ENCODE measurements at regions not wholly inside any gene's neighbourhood (a gene's known extent, or its start where the extent isn't known, plus 50 kb on each side); places are given as distances from the start of the nearest gene placed in this dataset.

DNA sequence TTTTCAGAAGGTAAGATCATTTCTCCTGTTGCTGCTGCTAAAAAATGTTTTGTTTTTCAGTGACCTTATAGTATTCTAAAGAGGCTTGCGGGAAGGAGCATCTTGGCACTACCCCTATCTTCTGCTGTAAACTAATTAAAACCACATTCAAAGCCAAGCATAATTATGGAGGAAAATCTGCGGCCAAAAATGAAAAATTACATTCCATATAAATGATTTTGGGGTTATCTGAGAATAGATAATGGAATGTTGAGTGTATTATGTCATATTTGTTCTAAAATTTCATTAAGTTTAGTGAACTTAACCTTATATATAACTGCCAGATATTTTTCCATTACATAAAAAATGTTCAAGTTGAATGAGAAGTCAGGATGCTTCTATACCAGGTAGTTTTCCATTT lies 170.4 kb upstream of the TMC3 start:
- POLR2A ChIA-PET = no interaction called here
- DNase-seq (ENCODE audit: low read depth) = no peak
- H3K36me3 ChIP-seq (ENCODE audit: control insufficient read depth, insufficient read depth, low read length) = no peaks in the 10 kb centered on the region
- CTCF ChIA-PET = no interaction called here
- no peak overlapping the region for H3K4me3 ChIP-seq (ENCODE audit: low read depth, low read length)
- H3K27me3 ChIP-seq (ENCODE audit: control insufficient read depth, insufficient read depth, low read length) = no peaks in the 10 kb centered on the region
- TF ChIP-seq, protein P1, sequence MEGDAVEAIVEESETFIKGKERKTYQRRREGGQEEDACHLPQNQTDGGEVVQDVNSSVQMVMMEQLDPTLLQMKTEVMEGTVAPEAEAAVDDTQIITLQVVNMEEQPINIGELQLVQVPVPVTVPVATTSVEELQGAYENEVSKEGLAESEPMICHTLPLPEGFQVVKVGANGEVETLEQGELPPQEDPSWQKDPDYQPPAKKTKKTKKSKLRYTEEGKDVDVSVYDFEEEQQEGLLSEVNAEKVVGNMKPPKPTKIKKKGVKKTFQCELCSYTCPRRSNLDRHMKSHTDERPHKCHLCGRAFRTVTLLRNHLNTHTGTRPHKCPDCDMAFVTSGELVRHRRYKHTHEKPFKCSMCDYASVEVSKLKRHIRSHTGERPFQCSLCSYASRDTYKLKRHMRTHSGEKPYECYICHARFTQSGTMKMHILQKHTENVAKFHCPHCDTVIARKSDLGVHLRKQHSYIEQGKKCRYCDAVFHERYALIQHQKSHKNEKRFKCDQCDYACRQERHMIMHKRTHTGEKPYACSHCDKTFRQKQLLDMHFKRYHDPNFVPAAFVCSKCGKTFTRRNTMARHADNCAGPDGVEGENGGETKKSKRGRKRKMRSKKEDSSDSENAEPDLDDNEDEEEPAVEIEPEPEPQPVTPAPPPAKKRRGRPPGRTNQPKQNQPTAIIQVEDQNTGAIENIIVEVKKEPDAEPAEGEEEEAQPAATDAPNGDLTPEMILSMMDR (IDR thresholded peaks at IDR 0.05; ENCODE audit: insufficient read depth, low read depth, low read length) = no peak

DNA sequence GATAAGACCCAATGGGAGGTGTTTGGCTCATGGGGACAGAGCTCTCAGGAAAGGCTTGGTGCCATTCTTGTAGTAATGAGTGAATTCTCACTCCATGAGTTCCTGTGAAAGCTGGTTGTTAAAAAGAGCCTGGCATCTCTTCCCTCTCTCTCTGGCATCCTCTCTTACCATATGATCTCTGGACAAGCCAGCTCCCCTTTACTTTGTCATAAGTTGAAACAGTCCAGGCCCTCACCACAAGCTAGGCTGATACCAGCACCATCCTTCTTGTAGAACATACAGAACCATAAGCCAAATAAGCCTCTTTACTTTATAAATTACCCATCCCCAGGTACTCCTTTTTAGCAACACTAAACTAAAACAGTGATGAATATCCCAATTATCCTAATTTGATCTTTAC lies 166.9 kb upstream of the TMC3 start:
- DNase-seq (ENCODE audit: low read depth) = no peak

DNA sequence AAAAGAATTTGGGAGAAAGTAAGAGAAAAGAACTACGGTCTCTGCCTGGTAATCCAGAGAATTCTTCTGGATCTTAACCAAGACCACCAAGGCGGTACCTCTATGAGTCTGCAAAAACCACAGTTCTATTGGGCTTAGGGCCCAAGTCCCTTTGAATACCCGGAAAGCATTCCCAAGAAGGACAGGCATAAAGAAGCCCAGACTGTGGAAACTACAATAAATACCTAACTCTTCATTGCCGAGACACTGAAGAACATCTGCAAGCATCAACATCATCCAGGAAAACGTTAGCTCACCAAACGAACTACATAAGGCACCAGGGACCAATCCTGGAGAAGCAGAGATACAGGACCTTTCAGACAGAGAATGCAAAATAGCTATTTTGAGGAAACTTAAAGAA lies 162.3 kb upstream of the TMC3 start:
- TF ChIP-seq, protein P1 (IDR thresholded peaks at IDR 0.05; ENCODE audit: insufficient read depth, low read depth, low read length) = no peak
- Histone ChIP-seq H3K36me3 (ENCODE audit: control insufficient read depth, insufficient read depth, low read length) (no peaks in the 10 kb centered on the region), H3K27me3 (ENCODE audit: control insufficient read depth, insufficient read depth, low read length) (no peaks in the 10 kb centered on the region), H3K4me3 (ENCODE audit: low read depth, low read length) (no peak overlapping the region)
- CTCF ChIA-PET = no interaction called here
- DNase-seq (ENCODE audit: low read depth) = no peak
- POLR2A ChIA-PET = no interaction called here

More for the DNA sequence above, 166.9 kb upstream of the TMC3 start:
- no peak overlapping the region for H3K4me3 ChIP-seq (ENCODE audit: low read depth, low read length)
- no peaks in the 10 kb centered on the region for H3K27me3 ChIP-seq (ENCODE audit: control insufficient read depth, insufficient read depth, low read length)
- no peaks in the 10 kb centered on the region for H3K36me3 ChIP-seq (ENCODE audit: control insufficient read depth, insufficient read depth, low read length)
- TF ChIP-seq, protein P1 (IDR thresholded peaks at IDR 0.05; ENCODE audit: insufficient read depth, low read depth, low read length) = no peak
- ChIA-PET CTCF (no interaction called here), POLR2A (no interaction called here)

DNA sequence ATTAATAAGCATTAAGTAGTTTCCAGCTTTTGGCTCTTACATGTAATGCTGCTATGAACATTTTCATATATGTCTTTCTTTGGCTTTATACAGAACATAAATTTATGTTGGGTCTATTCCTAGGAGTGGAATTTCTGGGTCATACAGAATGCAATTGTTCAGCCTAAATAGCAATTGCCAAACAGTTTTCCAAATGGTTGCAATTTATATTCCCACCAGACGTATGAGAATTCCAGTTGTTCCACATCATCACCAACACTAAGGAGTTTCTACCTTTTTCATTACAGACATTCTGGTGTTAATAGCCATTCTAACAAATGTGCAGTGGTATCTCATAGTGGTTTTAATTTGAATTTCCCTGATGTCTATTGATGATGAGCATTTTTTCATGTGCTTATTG lies 160.1 kb upstream of the TMC3 start:
- TF ChIP-seq, protein P1 (IDR thresholded peaks at IDR 0.05; ENCODE audit: insufficient read depth, low read depth, low read length) = no peak
- Histone ChIP-seq H3K36me3 (ENCODE audit: control insufficient read depth, insufficient read depth, low read length) (no peaks in the 10 kb centered on the region), H3K4me3 (ENCODE audit: low read depth, low read length) (no peak overlapping the region), H3K27me3 (ENCODE audit: control insufficient read depth, insufficient read depth, low read length) (no peaks in the 10 kb centered on the region)
- no peak for DNase-seq (ENCODE audit: low read depth)
- ChIA-PET CTCF (no interaction called here), POLR2A (no interaction called here)

DNA sequence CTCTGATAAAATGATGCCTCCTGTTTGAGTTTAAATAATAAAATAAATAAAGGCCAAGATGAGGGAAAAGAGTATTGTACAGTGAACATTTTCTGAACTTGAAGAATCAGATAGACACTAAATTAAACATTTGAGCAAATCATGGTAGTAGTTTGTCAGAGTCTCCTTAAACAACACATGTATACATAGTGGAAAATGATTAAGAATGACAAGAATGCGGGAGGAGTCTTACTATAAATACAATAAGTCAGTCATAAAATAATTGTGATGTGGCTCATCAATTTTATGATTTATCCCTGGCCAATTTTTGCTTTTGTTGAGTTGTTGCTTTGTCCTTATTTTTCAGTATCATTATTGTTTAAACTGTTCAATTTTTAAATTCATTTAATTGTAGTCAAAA lies 158.0 kb upstream of the TMC3 start:
- CTCF ChIA-PET = no interaction called here

More for the DNA sequence above, 158.0 kb upstream of the TMC3 start:
- no peaks in the 10 kb centered on the region for H3K27me3 ChIP-seq (ENCODE audit: control insufficient read depth, insufficient read depth, low read length)
- no peaks in the 10 kb centered on the region for H3K36me3 ChIP-seq (ENCODE audit: control insufficient read depth, insufficient read depth, low read length)
- no peak for DNase-seq (ENCODE audit: low read depth)
- no peak overlapping the region for H3K4me3 ChIP-seq (ENCODE audit: low read depth, low read length)
- POLR2A ChIA-PET = interaction anchor here (1.2 kb wide), 1 partner anchor 10 kb away, joined by 8 read pairs; no protein-coding TSS in a partner anchor
- TF ChIP-seq, protein P1 (IDR thresholded peaks at IDR 0.05; ENCODE audit: insufficient read depth, low read depth, low read length) = no peak
